ENCODE measurements at regions not wholly inside any gene's neighbourhood (a gene's known extent, or its start where the extent isn't known, plus 50 kb on each side); places are given as distances from the start of the nearest gene placed in this dataset.

- TF ChIP-seq, protein P1, sequence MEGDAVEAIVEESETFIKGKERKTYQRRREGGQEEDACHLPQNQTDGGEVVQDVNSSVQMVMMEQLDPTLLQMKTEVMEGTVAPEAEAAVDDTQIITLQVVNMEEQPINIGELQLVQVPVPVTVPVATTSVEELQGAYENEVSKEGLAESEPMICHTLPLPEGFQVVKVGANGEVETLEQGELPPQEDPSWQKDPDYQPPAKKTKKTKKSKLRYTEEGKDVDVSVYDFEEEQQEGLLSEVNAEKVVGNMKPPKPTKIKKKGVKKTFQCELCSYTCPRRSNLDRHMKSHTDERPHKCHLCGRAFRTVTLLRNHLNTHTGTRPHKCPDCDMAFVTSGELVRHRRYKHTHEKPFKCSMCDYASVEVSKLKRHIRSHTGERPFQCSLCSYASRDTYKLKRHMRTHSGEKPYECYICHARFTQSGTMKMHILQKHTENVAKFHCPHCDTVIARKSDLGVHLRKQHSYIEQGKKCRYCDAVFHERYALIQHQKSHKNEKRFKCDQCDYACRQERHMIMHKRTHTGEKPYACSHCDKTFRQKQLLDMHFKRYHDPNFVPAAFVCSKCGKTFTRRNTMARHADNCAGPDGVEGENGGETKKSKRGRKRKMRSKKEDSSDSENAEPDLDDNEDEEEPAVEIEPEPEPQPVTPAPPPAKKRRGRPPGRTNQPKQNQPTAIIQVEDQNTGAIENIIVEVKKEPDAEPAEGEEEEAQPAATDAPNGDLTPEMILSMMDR (IDR thresholded peaks at IDR 0.05): no peak
- TF ChIP-seq EZH2 (IDR thresholded peaks at IDR 0.05) (no peak), EZH2phosphoT487 (IDR thresholded peaks at IDR 0.05) (no peak)
Observed at GRCh38 chr2:367246-367645, 79.4 kb upstream of the ALKAL2 start.
